ENCODE measurements at regions not wholly inside any gene's neighbourhood (a gene's known extent, or its start where the extent isn't known, plus 50 kb on each side); places are given as distances from the start of the nearest gene placed in this dataset.

DNA sequence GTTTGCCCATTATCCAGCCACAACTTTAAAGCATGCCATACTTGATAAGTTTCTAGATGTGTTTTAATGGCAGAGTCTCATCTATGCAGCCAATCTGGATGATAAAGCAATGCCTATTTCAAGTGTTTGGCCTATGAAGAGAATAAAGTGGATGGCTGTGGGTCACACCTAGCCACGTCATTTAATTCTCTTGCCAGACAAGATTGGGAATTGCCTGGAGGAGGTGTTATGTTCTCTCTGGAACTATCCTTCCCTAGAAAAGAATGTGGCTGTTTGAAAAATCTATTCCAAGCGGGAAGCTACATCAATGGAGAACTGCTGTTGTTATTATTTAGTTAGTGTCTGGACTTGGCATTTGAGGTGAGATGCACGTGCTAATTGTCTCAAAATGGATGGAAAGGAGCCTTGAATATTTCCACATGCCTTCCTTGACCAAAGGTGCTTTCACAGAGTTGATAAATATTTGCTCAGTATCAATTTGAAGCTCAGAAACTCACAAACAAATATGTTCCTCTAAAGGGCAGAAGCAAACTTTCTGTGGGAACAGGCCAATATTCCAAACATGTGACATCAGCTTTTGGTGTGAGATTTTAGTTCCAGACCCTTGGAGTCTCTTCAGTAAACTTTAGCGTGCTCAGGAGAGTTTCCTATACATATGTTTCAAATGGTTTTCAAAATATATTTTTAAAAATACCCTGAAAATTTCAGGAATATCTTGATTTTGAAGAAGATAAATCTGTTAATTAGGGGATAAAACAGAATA, 510.6 kb upstream of the SGO1 start:
- TF ChIP-seq ARNT (IDR thresholded peaks at IDR 0.05) = no peak
- TF ChIP-seq TARDBP (IDR thresholded peaks at IDR 0.05) = no peak
- TF ChIP-seq SP1 (IDR thresholded peaks at IDR 0.05) = no peak
- no peak for TF ChIP-seq FOXM1 (IDR thresholded peaks at IDR 0.05; ENCODE audit: borderline replicate concordance)
- TF ChIP-seq, protein P1, sequence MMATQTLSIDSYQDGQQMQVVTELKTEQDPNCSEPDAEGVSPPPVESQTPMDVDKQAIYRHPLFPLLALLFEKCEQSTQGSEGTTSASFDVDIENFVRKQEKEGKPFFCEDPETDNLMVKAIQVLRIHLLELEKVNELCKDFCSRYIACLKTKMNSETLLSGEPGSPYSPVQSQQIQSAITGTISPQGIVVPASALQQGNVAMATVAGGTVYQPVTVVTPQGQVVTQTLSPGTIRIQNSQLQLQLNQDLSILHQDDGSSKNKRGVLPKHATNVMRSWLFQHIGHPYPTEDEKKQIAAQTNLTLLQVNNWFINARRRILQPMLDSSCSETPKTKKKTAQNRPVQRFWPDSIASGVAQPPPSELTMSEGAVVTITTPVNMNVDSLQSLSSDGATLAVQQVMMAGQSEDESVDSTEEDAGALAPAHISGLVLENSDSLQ (IDR thresholded peaks at IDR 0.05) = no peak
- TF ChIP-seq FOXA1 (IDR thresholded peaks at IDR 0.05) = no peak
- no peak for TF ChIP-seq CTBP1 (IDR thresholded peaks at IDR 0.05; ENCODE audit: borderline replicate concordance)
- TF ChIP-seq ZNF384 (IDR thresholded peaks at IDR 0.05) = no peak

Measured in HEK293T (cell line).